NT2/D1 (cell line): ENCODE measurements at regions not wholly inside any gene's neighbourhood (a gene's known extent, or its start where the extent isn't known, plus 50 kb on each side); places are given as distances from the start of the nearest gene placed in this dataset.

Experiments used
- SUZ12 ChIP-seq: IDR thresholded peaks from 2 replicates; pipeline ENCODE4 v1.6.1; 2011; ENCODE audit not compliant: insufficient read length, insufficient read depth; ENCODE audit errors: extremely low read depth
- YY1 ChIP-seq: IDR thresholded peaks from 2 replicates; pipeline ENCODE4 v1.6.1; 2011; ENCODE audit not compliant: insufficient read length, insufficient read depth
- ZNF274 ChIP-seq: IDR thresholded peaks from 2 replicates; pipeline ENCODE4 v1.6.1; 2011; ENCODE audit warnings: mild to moderate bottlenecking, low read depth, low read length

GRCh38 chr16:60640038-60640437, 1396.2 kb downstream of the CDH8 start:
- no peak for TF ChIP-seq ZNF274
- TF ChIP-seq YY1: no peak
- no peak for TF ChIP-seq SUZ12
